Fibroblast of lung (primary cell): ENCODE measurements at regions not wholly inside any gene's neighbourhood (a gene's known extent, or its start where the extent isn't known, plus 50 kb on each side); places are given as distances from the start of the nearest gene placed in this dataset.

ENCODE experiments used
- EZH2 ChIP-seq: IDR thresholded peaks from 2 replicates; pipeline ENCODE4 v1.5.1; 2012; ENCODE audit warnings: low read length, control low read depth, mild to moderate bottlenecking; ENCODE audit errors: missing control alignments
- TF ChIP-seq, protein P1 (sequence below), 2 donors: IDR thresholded peaks in 1 of 2; conservative IDR thresholded peaks in 1 of 2; 1 replicate in 1 of 2; 2 replicates in 1 of 2; pipeline ENCODE4 v1.5.1; 2011 to 2012; ENCODE audit warnings: low read length in 2 of 2, control low read depth in 1 of 2, inconsistent platforms in 1 of 2, low read depth in 1 of 2, mild to moderate bottlenecking in 1 of 2

DNA sequence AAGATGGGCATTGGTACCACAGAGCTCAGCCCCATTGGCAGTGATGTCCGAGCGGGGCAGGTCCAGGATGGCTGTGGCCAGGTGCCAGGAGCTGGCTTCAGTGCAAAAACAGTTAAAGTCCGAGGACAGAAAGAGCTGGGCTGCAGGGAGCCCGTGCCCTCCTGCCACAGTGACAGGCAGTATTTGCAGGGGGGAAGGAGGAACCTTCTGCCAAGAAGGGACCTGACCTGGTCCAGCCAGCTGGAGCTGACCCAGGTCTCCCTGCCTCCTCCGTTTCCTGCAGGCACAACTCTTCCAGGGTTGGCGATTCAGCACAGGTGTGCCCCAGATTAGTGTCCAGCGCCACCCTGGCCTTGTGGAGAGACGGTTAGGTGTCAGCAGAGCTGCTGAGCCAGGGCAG lies 199.0 kb downstream of the ENGASE start:
- TF ChIP-seq EZH2: no peak
- TF ChIP-seq, protein P1, sequence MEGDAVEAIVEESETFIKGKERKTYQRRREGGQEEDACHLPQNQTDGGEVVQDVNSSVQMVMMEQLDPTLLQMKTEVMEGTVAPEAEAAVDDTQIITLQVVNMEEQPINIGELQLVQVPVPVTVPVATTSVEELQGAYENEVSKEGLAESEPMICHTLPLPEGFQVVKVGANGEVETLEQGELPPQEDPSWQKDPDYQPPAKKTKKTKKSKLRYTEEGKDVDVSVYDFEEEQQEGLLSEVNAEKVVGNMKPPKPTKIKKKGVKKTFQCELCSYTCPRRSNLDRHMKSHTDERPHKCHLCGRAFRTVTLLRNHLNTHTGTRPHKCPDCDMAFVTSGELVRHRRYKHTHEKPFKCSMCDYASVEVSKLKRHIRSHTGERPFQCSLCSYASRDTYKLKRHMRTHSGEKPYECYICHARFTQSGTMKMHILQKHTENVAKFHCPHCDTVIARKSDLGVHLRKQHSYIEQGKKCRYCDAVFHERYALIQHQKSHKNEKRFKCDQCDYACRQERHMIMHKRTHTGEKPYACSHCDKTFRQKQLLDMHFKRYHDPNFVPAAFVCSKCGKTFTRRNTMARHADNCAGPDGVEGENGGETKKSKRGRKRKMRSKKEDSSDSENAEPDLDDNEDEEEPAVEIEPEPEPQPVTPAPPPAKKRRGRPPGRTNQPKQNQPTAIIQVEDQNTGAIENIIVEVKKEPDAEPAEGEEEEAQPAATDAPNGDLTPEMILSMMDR (conservative IDR thresholded peaks at IDR 0.05 in 1 of 2, IDR thresholded peaks at IDR 0.05 in 1 of 2; ENCODE audit: low read depth in 1 of 2, low read length in 2 of 2): no peak
